SK-N-SH treated with all-trans-retinoic acid at 6 μM for 48 hours (cell line): ENCODE measurements at regions not wholly inside any gene's neighbourhood (a gene's known extent, or its start where the extent isn't known, plus 50 kb on each side); places are given as distances from the start of the nearest gene placed in this dataset.

Experiments used
- ATAC-seq: fragments of 200-7000 bp; cut with Tn5 transposase; 3 replicates; pipeline ENCODE4 v1.9.1; 2020; ENCODE audit warnings: mild to moderate bottlenecking, moderate library complexity
- ARNTL ChIP-seq: fragments of 450-650 bp; formaldehyde crosslinking; IDR thresholded peaks from 2 replicates; pipeline ENCODE4 v1.5.0; 2020; ENCODE audit warnings: low read depth, mild to moderate bottlenecking, moderate library complexity, borderline replicate concordance
- BACH2 ChIP-seq: fragments of 250-450 bp; sonication (Bioruptor Pico); IDR thresholded peaks from 2 replicates; pipeline ENCODE4 v1.9.0; 2021; ENCODE audit warnings: mild to moderate bottlenecking, borderline replicate concordance
- CSDC2 ChIP-seq: fragments of 250-450 bp; sonication (Bioruptor Pico); IDR thresholded peaks from 2 replicates; pipeline ENCODE4 v1.5.0; 2020; ENCODE audit warnings: mild to moderate bottlenecking, moderate library complexity
- ESRRG ChIP-seq: fragments of 250-450 bp; sonication (Bioruptor Pico); IDR thresholded peaks from 2 replicates; pipeline ENCODE4 v1.6.1; 2021; ENCODE audit warnings: mild to moderate bottlenecking
- ISL1 ChIP-seq: fragments of 250-450 bp; sonication (Bioruptor Pico); IDR thresholded peaks from 2 replicates; pipeline ENCODE4 v2.1.2; 2022; ENCODE audit warnings: mild to moderate bottlenecking, moderate library complexity
- OSR1 ChIP-seq: fragments of 250-450 bp; sonication (Bioruptor Pico); IDR thresholded peaks from 2 replicates; pipeline ENCODE4 v1.8.0; 2022; ENCODE audit warnings: moderate library complexity, mild to moderate bottlenecking, inconsistent platforms
- PPARA ChIP-seq: fragments of 250-450 bp; sonication (Bioruptor Pico); IDR thresholded peaks from 2 replicates; pipeline ENCODE4 v1.5.0; 2020; ENCODE audit warnings: mild to moderate bottlenecking, borderline replicate concordance
- RARB ChIP-seq: fragments of 250-450 bp; sonication (Bioruptor Pico); IDR thresholded peaks from 2 replicates; pipeline ENCODE4 v1.8.0; 2021; ENCODE audit warnings: mild to moderate bottlenecking, moderate library complexity
- SNAI2 ChIP-seq: fragments of 250-450 bp; sonication (Bioruptor Pico); IDR thresholded peaks from 2 replicates; pipeline ENCODE4 v1.5.0; 2020; ENCODE audit warnings: mild to moderate bottlenecking, moderate library complexity
- TCF4 ChIP-seq: fragments of 250-450 bp; sonication (Bioruptor Pico); IDR thresholded peaks from 2 replicates; pipeline ENCODE4 v1.8.0; 2021; ENCODE audit warnings: mild to moderate bottlenecking, moderate library complexity, borderline replicate concordance
- TOX ChIP-seq: fragments of 250-450 bp; sonication (Bioruptor Pico); IDR thresholded peaks from 2 replicates; pipeline ENCODE4 v1.8.0; 2021; ENCODE audit warnings: mild to moderate bottlenecking, moderate library complexity, borderline replicate concordance
- ZC3H10 ChIP-seq: fragments of 250-450 bp; sonication (Bioruptor Pico); IDR thresholded peaks from 2 replicates; pipeline ENCODE4 v1.5.1; 2021; ENCODE audit warnings: mild to moderate bottlenecking, moderate library complexity
- ZFP3 ChIP-seq: fragments of 250-450 bp; sonication (Bioruptor Pico); IDR thresholded peaks from 2 replicates; pipeline ENCODE4 v1.5.0; 2020; ENCODE audit warnings: mild to moderate bottlenecking, moderate library complexity
- ZFP30 ChIP-seq: fragments of 450-650 bp; formaldehyde crosslinking; IDR thresholded peaks from 2 replicates; pipeline ENCODE4 v1.5.0; 2022; ENCODE audit warnings: mild to moderate bottlenecking, moderate library complexity
- ZNF565 ChIP-seq: fragments of 450-650 bp; formaldehyde crosslinking; conservative IDR thresholded peaks from 2 replicates; pipeline ENCODE4 v1.5.0; 2020; ENCODE audit warnings: low read depth, mild to moderate bottlenecking, moderate library complexity
- ZNF70 ChIP-seq: fragments of 450-650 bp; formaldehyde crosslinking; IDR thresholded peaks from 2 replicates; pipeline ENCODE4 v1.5.0; 2020; ENCODE audit warnings: mild to moderate bottlenecking, moderate library complexity
- ZNF8 ChIP-seq: fragments of 450-650 bp; formaldehyde crosslinking; IDR thresholded peaks from 2 replicates; pipeline ENCODE4 v1.5.0; 2020; ENCODE audit warnings: mild to moderate bottlenecking, moderate library complexity
- TF ChIP-seq, protein P1 (sequence below): fragments of 250-450 bp; sonication (Bioruptor Pico); IDR thresholded peaks from 2 replicates; pipeline ENCODE4 v1.5.1; 2020; ENCODE audit warnings: low read depth, mild to moderate bottlenecking, moderate library complexity
- TF ChIP-seq, protein P2 (sequence below): fragments of 250-450 bp; sonication (Bioruptor Pico); IDR thresholded peaks from 2 replicates; pipeline ENCODE4 v1.5.1; 2021; ENCODE audit warnings: mild to moderate bottlenecking, moderate library complexity
- TF ChIP-seq, protein P3 (sequence below): fragments of 250-450 bp; sonication (Bioruptor Pico); IDR thresholded peaks from 2 replicates; pipeline ENCODE4 v1.8.0; 2020; ENCODE audit warnings: mild to moderate bottlenecking, moderate library complexity, borderline replicate concordance
- TF ChIP-seq, protein P4 (sequence below): fragments of 250-450 bp; sonication (Bioruptor Pico); IDR thresholded peaks from 2 replicates; pipeline ENCODE4 v1.5.0; 2020; ENCODE audit warnings: mild to moderate bottlenecking, moderate library complexity
- TF ChIP-seq, protein P5 (sequence below): fragments of 250-450 bp; sonication (Bioruptor Pico); IDR thresholded peaks from 2 replicates; pipeline ENCODE4 v1.8.0; 2021; ENCODE audit warnings: low read depth, mild to moderate bottlenecking, moderate library complexity, borderline replicate concordance

DNA sequence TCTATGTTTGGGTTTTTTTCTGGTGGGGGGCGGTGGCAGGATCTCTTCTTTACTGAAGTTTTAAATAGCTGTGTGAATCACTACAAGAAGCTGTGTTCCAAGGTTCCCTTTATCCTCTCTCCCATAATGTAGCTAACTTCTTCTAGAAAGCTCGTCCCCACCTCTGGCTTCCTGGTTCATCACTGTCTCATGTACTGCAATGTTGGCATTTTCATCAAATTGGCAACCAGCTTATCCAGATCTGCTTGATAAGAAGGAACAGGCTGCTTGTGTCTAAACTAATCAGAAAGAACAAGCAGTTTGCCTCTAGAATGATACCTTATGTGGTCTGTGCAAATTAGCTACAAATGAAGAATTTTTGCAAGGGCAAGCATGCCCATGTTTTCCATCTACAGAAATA, 130.8 kb downstream of the WT1 start:
- TF ChIP-seq BACH2 (CRISPR knock-in tag) (no peak), TOX (CRISPR knock-in tag) (no peak), OSR1 (CRISPR knock-in tag) (no peak), ESRRG (CRISPR knock-in tag) (no peak), ZNF565 (no peak), CSDC2 (CRISPR knock-in tag) (no peak), ZNF8 (CRISPR knock-in tag) (no peak), ZNF70 (CRISPR knock-in tag) (no peak), ZC3H10 (CRISPR knock-in tag) (no peak), ZFP30 (CRISPR knock-in tag) (no peak), RARB (no peak), ISL1 (no peak), SNAI2 (CRISPR knock-in tag) (no peak)
- TF ChIP-seq, protein P1, sequence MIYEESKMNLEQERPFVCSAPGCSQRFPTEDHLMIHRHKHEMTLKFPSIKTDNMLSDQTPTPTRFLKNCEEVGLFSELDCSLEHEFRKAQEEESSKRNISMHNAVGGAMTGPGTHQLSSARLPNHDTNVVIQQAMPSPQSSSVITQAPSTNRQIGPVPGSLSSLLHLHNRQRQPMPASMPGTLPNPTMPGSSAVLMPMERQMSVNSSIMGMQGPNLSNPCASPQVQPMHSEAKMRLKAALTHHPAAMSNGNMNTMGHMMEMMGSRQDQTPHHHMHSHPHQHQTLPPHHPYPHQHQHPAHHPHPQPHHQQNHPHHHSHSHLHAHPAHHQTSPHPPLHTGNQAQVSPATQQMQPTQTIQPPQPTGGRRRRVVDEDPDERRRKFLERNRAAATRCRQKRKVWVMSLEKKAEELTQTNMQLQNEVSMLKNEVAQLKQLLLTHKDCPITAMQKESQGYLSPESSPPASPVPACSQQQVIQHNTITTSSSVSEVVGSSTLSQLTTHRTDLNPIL, result no peak
- TF ChIP-seq, protein P2, sequence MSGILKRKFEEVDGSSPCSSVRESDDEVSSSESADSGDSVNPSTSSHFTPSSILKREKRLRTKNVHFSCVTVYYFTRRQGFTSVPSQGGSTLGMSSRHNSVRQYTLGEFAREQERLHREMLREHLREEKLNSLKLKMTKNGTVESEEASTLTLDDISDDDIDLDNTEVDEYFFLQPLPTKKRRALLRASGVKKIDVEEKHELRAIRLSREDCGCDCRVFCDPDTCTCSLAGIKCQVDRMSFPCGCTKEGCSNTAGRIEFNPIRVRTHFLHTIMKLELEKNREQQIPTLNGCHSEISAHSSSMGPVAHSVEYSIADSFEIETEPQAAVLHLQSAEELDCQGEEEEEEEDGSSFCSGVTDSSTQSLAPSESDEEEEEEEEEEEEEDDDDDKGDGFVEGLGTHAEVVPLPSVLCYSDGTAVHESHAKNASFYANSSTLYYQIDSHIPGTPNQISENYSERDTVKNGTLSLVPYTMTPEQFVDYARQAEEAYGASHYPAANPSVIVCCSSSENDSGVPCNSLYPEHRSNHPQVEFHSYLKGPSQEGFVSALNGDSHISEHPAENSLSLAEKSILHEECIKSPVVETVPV (CRISPR knock-in tag), result no peak
- TF ChIP-seq, protein P3, sequence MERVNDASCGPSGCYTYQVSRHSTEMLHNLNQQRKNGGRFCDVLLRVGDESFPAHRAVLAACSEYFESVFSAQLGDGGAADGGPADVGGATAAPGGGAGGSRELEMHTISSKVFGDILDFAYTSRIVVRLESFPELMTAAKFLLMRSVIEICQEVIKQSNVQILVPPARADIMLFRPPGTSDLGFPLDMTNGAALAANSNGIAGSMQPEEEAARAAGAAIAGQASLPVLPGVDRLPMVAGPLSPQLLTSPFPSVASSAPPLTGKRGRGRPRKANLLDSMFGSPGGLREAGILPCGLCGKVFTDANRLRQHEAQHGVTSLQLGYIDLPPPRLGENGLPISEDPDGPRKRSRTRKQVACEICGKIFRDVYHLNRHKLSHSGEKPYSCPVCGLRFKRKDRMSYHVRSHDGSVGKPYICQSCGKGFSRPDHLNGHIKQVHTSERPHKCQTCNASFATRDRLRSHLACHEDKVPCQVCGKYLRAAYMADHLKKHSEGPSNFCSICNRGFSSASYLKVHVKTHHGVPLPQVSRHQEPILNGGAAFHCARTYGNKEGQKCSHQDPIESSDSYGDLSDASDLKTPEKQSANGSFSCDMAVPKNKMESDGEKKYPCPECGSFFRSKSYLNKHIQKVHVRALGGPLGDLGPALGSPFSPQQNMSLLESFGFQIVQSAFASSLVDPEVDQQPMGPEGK (CRISPR knock-in tag), result no peak
- TF ChIP-seq, protein P4, sequence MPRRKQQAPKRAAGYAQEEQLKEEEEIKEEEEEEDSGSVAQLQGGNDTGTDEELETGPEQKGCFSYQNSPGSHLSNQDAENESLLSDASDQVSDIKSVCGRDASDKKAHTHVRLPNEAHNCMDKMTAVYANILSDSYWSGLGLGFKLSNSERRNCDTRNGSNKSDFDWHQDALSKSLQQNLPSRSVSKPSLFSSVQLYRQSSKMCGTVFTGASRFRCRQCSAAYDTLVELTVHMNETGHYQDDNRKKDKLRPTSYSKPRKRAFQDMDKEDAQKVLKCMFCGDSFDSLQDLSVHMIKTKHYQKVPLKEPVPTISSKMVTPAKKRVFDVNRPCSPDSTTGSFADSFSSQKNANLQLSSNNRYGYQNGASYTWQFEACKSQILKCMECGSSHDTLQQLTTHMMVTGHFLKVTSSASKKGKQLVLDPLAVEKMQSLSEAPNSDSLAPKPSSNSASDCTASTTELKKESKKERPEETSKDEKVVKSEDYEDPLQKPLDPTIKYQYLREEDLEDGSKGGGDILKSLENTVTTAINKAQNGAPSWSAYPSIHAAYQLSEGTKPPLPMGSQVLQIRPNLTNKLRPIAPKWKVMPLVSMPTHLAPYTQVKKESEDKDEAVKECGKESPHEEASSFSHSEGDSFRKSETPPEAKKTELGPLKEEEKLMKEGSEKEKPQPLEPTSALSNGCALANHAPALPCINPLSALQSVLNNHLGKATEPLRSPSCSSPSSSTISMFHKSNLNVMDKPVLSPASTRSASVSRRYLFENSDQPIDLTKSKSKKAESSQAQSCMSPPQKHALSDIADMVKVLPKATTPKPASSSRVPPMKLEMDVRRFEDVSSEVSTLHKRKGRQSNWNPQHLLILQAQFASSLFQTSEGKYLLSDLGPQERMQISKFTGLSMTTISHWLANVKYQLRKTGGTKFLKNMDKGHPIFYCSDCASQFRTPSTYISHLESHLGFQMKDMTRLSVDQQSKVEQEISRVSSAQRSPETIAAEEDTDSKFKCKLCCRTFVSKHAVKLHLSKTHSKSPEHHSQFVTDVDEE, result no peak
- TF ChIP-seq, protein P5, sequence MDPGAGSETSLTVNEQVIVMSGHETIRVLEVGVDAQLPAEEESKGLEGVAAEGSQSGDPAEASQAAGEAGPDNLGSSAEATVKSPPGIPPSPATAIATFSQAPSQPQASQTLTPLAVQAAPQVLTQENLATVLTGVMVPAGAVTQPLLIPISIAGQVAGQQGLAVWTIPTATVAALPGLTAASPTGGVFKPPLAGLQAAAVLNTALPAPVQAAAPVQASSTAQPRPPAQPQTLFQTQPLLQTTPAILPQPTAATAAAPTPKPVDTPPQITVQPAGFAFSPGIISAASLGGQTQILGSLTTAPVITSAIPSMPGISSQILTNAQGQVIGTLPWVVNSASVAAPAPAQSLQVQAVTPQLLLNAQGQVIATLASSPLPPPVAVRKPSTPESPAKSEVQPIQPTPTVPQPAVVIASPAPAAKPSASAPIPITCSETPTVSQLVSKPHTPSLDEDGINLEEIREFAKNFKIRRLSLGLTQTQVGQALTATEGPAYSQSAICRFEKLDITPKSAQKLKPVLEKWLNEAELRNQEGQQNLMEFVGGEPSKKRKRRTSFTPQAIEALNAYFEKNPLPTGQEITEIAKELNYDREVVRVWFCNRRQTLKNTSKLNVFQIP, result no peak
- ATAC-seq, result no peak

DNA sequence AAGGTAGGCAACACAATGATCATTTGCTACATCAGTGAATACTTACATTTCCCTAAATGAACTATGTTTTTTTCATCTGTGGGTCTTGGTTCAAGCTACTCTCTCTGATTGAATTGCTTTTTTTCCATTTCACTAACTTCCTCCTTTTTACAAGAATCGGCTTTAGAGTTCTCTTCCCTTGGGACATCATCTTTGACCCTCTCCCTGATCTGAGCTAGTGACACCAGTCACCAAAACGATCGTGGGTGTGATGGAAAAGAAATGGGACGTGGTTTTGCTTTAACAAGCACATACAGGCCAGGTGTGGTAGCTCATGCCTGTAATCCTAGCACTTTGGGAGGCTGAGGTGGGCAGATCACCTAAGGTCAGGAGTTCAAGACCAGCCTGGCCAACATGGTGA, 129.9 kb downstream of the WT1 start:
- no peak for TF ChIP-seq ARNTL (CRISPR knock-in tag)
- TF ChIP-seq RARB, result no peak
- no peak for TF ChIP-seq ZNF565
- no peak for TF ChIP-seq ISL1
- TF ChIP-seq ZC3H10 (CRISPR knock-in tag), result no peak
- no peak for TF ChIP-seq OSR1 (CRISPR knock-in tag)
- TF ChIP-seq BACH2 (CRISPR knock-in tag), result no peak
- TF ChIP-seq, protein P1, result no peak
- TF ChIP-seq ZFP3 (CRISPR knock-in tag), result no peak
- TF ChIP-seq SNAI2 (CRISPR knock-in tag), result no peak
- no peak for TF ChIP-seq PPARA (CRISPR knock-in tag)
- TF ChIP-seq TCF4 (CRISPR knock-in tag), result no peak
- no peak for TF ChIP-seq ZFP30 (CRISPR knock-in tag)
- no peak for TF ChIP-seq TOX (CRISPR knock-in tag)
- no peak for TF ChIP-seq ZNF70 (CRISPR knock-in tag)
- TF ChIP-seq ZNF8 (CRISPR knock-in tag), result no peak
- TF ChIP-seq, protein P5, result no peak
- TF ChIP-seq, protein P3 (CRISPR knock-in tag), result no peak
- no peak for TF ChIP-seq ESRRG (CRISPR knock-in tag)
- ATAC-seq, result no peak
